SK-N-SH (cell line): ENCODE measurements at regions not wholly inside any gene's neighbourhood (a gene's known extent, or its start where the extent isn't known, plus 50 kb on each side); places are given as distances from the start of the nearest gene placed in this dataset.

ENCODE experiments used
- CTCF ChIA-PET: fragments of 300-600, 350-600 bp; formaldehyde crosslinking; extraction: SDS; loops from one replicate; lab custom pipeline; 2021; lab: Yijun Ruan, JAX
- POLR2A ChIA-PET: fragments of 350-600 bp; sonication (Branson Sonifier 250); formaldehyde crosslinking; extraction: SDS; loops from one replicate; lab custom pipeline; 2020; ENCODE audit warnings: antibody characterized with exemption, inconsistent platforms; lab: Yijun Ruan, JAX
- DNase-seq: peaks from one replicate; pipeline ENCODE4 v3.0.0; 2012
- H2AFZ ChIP-seq: fragments of 200-600 bp; sonication (generic); 2 replicates; pipeline ENCODE4 v1.8.1; 2016; ENCODE audit warnings: antibody characterized with exemption, mild to moderate bottlenecking, low read depth
- H3F3A ChIP-seq: fragments of 200-600 bp; sonication (generic); replicated peaks from 2 replicates; pipeline ENCODE3; 2016; ENCODE audit warnings: antibody characterized with exemption, mild to moderate bottlenecking; ENCODE audit not compliant: insufficient read depth
- H3K27ac ChIP-seq, 2 experiments: fragments of 200-500 bp in 1 of 2; fragments of 200-600 bp in 1 of 2; sonication (Bioruptor generic) in 1 of 2; sonication (generic), shearing (Covaris generic) in 1 of 2; 2 replicates each; pipeline versions ENCODE4 v1.5.1 to v1.6.1; 2014 to 2016; ENCODE audit warnings: low read depth in 2 of 2, inconsistent platforms in 1 of 2, low read length in 1 of 2, mild to moderate bottlenecking in 1 of 2, mixed read lengths in 1 of 2
- H3K27me3 ChIP-seq: fragments of 200-600 bp; sonication (generic), shearing (Covaris generic); 2 replicates; pipeline ENCODE4 v1.6.1; 2016; ENCODE audit warnings: mixed run types; ENCODE audit not compliant: insufficient read depth
- H3K36me3 ChIP-seq, 2 experiments: fragments of 200-500 bp in 1 of 2; fragments of 200-600 bp in 1 of 2; sonication (Bioruptor generic) in 1 of 2; sonication (generic) in 1 of 2; replicated peaks in 1 of 2; 2 replicates each; pipeline versions ENCODE3 to v1.5.1; 2014 to 2016; ENCODE audit warnings: low read length in 1 of 2, mild to moderate bottlenecking in 1 of 2; ENCODE audit not compliant: insufficient read depth in 2 of 2, control insufficient read depth in 1 of 2
- H3K4me1 ChIP-seq, 2 experiments: fragments of 200-500 bp in 1 of 2; fragments of 200-600 bp in 1 of 2; sonication (Bioruptor generic) in 1 of 2; sonication (generic), shearing (Covaris generic) in 1 of 2; 2 replicates each; pipeline versions ENCODE4 v1.5.1 to v1.6.1; 2014 to 2016; ENCODE audit warnings: low read depth in 1 of 2, low read length in 1 of 2, mixed run types in 1 of 2; ENCODE audit not compliant: insufficient read depth in 2 of 2, control insufficient read depth in 1 of 2
- H3K4me2 ChIP-seq: fragments of 200-600 bp; sonication (generic), shearing (Covaris generic); 2 replicates; pipeline ENCODE4 v1.6.1; 2017; ENCODE audit warnings: mixed run types
- H3K4me3 ChIP-seq, 2 experiments: fragments of 200-500 bp in 1 of 2; fragments of 200-600 bp in 1 of 2; sonication (Bioruptor generic) in 1 of 2; sonication (generic), shearing (Covaris generic) in 1 of 2; 2 replicates each; pipeline versions ENCODE4 v1.5.1 to v1.8.1; 2014 to 2016; ENCODE audit warnings: low read depth in 2 of 2, inconsistent platforms in 1 of 2, low read length in 1 of 2, mild to moderate bottlenecking in 1 of 2, mixed read lengths in 1 of 2, moderate library complexity in 1 of 2
- H3K79me2 ChIP-seq: fragments of 200-600 bp; sonication (generic); 2 replicates; pipeline ENCODE4 v1.8.1; 2017; ENCODE audit warnings: mild to moderate bottlenecking; ENCODE audit not compliant: insufficient read depth
- H3K9ac ChIP-seq: fragments of 200-600 bp; sonication (generic); 2 replicates; pipeline ENCODE4 v1.6.1; 2017; ENCODE audit warnings: mixed run types
- H3K9me2 ChIP-seq: fragments of 200-600 bp; sonication (generic); 2 replicates; pipeline ENCODE4 v1.6.1; 2017; ENCODE audit warnings: mixed run types
- H3K9me3 ChIP-seq: fragments of 200-600 bp; sonication (generic); 2 replicates; pipeline ENCODE4 v1.6.1; 2017; ENCODE audit warnings: mixed run types, mild to moderate bottlenecking, moderate library complexity
- H4K20me1 ChIP-seq: fragments of 200-600 bp; sonication (generic); 2 replicates; pipeline ENCODE4 v1.6.1; 2017; ENCODE audit warnings: mild to moderate bottlenecking, mixed run types; ENCODE audit not compliant: insufficient read depth
- CHD2 ChIP-seq: fragments of 150-350 bp; IDR thresholded peaks from 2 replicates; pipeline ENCODE4 v1.6.1; 2018; ENCODE audit warnings: low read length; ENCODE audit not compliant: partially characterized antibody
- CTCF ChIP-seq: fragments of 200-600 bp; sonication (generic); IDR thresholded peaks from 2 replicates; pipeline ENCODE4 v1.6.1; 2017; ENCODE audit warnings: antibody characterized with exemption, mild to moderate bottlenecking, moderate library complexity
- ELF1 ChIP-seq: IDR thresholded peaks from 2 replicates; pipeline ENCODE4 v1.4.0; 2012
- MXI1 ChIP-seq: IDR thresholded peaks from 2 replicates; pipeline ENCODE4 v1.6.1; 2012; ENCODE audit warnings: mild to moderate bottlenecking, low read depth, low read length, improper control_type of control experiment
- POLR2AphosphoS5 ChIP-seq: IDR thresholded peaks from 2 replicates; pipeline ENCODE4 v1.6.1; 2012; ENCODE audit warnings: low read depth, low read length
- WGBS: methylation state at CpG from one replicate; pipeline ENCODE4 v1.1.6; 2017; ENCODE audit warnings: low lambda C conversion rate; 5-methylcytosine and 5-hydroxymethylcytosine counted together

- no peak for TF ChIP-seq CHD2
- TF ChIP-seq POLR2AphosphoS5, result no peak
- TF ChIP-seq MXI1, result no peak
- no peak for TF ChIP-seq ELF1
Measured at GRCh38 chr9:88191456-88191855, 53.2 kb upstream of the SPATA31C2 start (continued).

DNA sequence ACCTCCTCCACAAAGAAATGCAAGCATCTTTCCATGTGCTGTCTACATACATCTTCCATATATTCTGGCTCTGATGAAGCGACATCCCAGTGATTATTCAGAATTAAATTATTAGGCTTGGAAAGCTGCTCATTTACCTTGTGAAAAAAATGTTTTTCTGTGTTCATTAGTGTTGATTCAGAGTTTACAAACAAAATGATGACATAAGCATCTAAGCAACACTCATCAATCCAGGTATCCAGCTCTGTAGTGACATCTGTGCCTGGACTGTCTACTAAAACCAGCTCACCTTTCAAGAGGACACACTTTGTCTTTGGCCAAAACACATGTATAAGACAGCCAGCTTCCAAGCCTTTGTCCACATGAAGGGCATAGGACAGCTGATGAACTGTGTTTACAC, 51.1 kb upstream of the SPATA31C2 start:
- TF ChIP-seq CTCF (no peak), CHD2 (no peak)
- Histone ChIP-seq H3K4me3 (no peak overlapping the region), H3K4me1 (peaks cover 0 to 4% of the 10 kb centered on the region in 2 experiments; a peak in 2 of 4 replicates), H3K4me2 (no peak overlapping the region), H4K20me1 (no peaks in the 10 kb centered on the region), H3K79me2 (no peaks in the 10 kb centered on the region), H3F3A (no peaks in the 10 kb centered on the region), H3K9me3 (no peaks in the 10 kb centered on the region), H3K9ac (no peak overlapping the region), H3K36me3 (no peaks in the 10 kb centered on the region), H2AFZ (no peak overlapping the region), H3K27me3 (no peaks in the 10 kb centered on the region), H3K27ac (no peak overlapping the region), H3K9me2 (no peaks in the 10 kb centered on the region)
- no peak for DNase-seq
- POLR2A ChIA-PET, result no interaction called here
- WGBS, result 52% methylated on average over 1 of the region's 1 CpG
- CTCF ChIA-PET, result interaction anchor here (2.0 kb wide), 1 partner anchor 8 kb away, joined by 5 read pairs; no protein-coding TSS in a partner anchor
